Uterus (tissue), 3 donors: ENCODE measurements at regions not wholly inside any gene's neighbourhood (a gene's known extent, or its start where the extent isn't known, plus 50 kb on each side); places are given as distances from the start of the nearest gene placed in this dataset.

Source experiments
- DNase-seq, 2 donors: peaks; one replicate each; pipeline ENCODE4 v3.0.0-alpha.2; 2019 to 2020
- H3K27ac ChIP-seq, 2 donors: fragments of 200-600 bp; sonication (generic); 1 replicate in 1 of 2; 2 replicates in 1 of 2; pipeline ENCODE4 v1.5.1; 2016 to 2018
- H3K27me3 ChIP-seq, 2 donors: fragments of 200-600 bp; sonication (generic); one replicate each; pipeline ENCODE4 v1.5.1; 2018 to 2019; ENCODE audit warnings: control low read depth in 1 of 2
- H3K36me3 ChIP-seq, 2 donors: fragments of 200-600 bp; sonication (generic); one replicate each; pipeline ENCODE4 v1.5.1; 2019; ENCODE audit warnings: control low read depth in 1 of 2
- H3K4me1 ChIP-seq, 2 donors: fragments of 200-600 bp; sonication (generic); one replicate each; pipeline ENCODE4 v1.5.1; 2018 to 2019; ENCODE audit warnings: control low read depth in 1 of 2
- H3K4me3 ChIP-seq, 2 donors: fragments of 200-600 bp; sonication (generic); 1 replicate in 1 of 2; 2 replicates in 1 of 2; pipeline ENCODE4 v1.5.1; 2018 to 2019; ENCODE audit warnings: mild to moderate bottlenecking in 1 of 2
- H3K9me3 ChIP-seq, 2 donors: fragments of 200-600 bp; sonication (generic); one replicate each; pipeline ENCODE4 v1.5.1; 2019; ENCODE audit warnings: control low read depth in 1 of 2
- POLR2A ChIP-seq, 2 donors: fragments of 450-650 bp; IDR thresholded peaks; one replicate each; pipeline ENCODE4 v1.6.1; 2016; ENCODE audit warnings: antibody characterized with exemption in 2 of 2, mild to moderate bottlenecking in 1 of 2, moderate library complexity in 1 of 2
- intact Hi-C: fragments of 100-400 bp; cut with DNase I; formaldehyde crosslinking; loops from one replicate; pipeline ENCODE4 v1.15.1; 2023; ENCODE audit warnings: low total_unique reads
- TF ChIP-seq, protein P1 (sequence below), 4 experiments: fragments of 200-600 bp in 2 of 4; fragments of 450-650 bp in 2 of 4; sonication (generic) in 2 of 4; IDR thresholded peaks; one replicate each; pipeline ENCODE4 v1.5.1; 2016 to 2019; ENCODE audit warnings: antibody characterized with exemption in 4 of 4, mild to moderate bottlenecking in 2 of 4, moderate library complexity in 1 of 4
- donor health status: DM: yes; HTN: yes; CAD: no.

- no peak for TF ChIP-seq POLR2A (IDR thresholded peaks at IDR 0.05)
- TF ChIP-seq, protein P1, sequence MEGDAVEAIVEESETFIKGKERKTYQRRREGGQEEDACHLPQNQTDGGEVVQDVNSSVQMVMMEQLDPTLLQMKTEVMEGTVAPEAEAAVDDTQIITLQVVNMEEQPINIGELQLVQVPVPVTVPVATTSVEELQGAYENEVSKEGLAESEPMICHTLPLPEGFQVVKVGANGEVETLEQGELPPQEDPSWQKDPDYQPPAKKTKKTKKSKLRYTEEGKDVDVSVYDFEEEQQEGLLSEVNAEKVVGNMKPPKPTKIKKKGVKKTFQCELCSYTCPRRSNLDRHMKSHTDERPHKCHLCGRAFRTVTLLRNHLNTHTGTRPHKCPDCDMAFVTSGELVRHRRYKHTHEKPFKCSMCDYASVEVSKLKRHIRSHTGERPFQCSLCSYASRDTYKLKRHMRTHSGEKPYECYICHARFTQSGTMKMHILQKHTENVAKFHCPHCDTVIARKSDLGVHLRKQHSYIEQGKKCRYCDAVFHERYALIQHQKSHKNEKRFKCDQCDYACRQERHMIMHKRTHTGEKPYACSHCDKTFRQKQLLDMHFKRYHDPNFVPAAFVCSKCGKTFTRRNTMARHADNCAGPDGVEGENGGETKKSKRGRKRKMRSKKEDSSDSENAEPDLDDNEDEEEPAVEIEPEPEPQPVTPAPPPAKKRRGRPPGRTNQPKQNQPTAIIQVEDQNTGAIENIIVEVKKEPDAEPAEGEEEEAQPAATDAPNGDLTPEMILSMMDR (IDR thresholded peaks at IDR 0.05) = no peak
- no peaks in the 10 kb centered on the region for H3K4me1 ChIP-seq
- intact Hi-C loops = no loop called here
Observed at GRCh38 chr3:168823466-168823865, 727.7 kb upstream of the GOLIM4 start.

GRCh38 chr3:168820810-168821415 is 725.2 kb upstream of the GOLIM4 start:
- H3K9me3 ChIP-seq = no peaks in the 10 kb centered on the region
- no peaks in the 10 kb centered on the region for H3K27me3 ChIP-seq
- no peak overlapping the region for H3K27ac ChIP-seq
- no peaks in the 10 kb centered on the region for H3K36me3 ChIP-seq
- no peak overlapping the region for H3K4me3 ChIP-seq
- TF ChIP-seq POLR2A (IDR thresholded peaks at IDR 0.05) = no peak
- TF ChIP-seq, protein P1 (IDR thresholded peaks at IDR 0.05) = no peak
- H3K4me1 ChIP-seq = no peaks in the 10 kb centered on the region
- intact Hi-C loops = no loop called here
- DNase-seq = no peak

More at GRCh38 chr3:168823466-168823865, 727.7 kb upstream of the GOLIM4 start:
- no peak for DNase-seq
- H3K9me3 ChIP-seq = no peaks in the 10 kb centered on the region
- H3K4me3 ChIP-seq = no peak overlapping the region
- no peak overlapping the region for H3K27ac ChIP-seq
- H3K27me3 ChIP-seq = no peaks in the 10 kb centered on the region
- H3K36me3 ChIP-seq = no peaks in the 10 kb centered on the region

DNA sequence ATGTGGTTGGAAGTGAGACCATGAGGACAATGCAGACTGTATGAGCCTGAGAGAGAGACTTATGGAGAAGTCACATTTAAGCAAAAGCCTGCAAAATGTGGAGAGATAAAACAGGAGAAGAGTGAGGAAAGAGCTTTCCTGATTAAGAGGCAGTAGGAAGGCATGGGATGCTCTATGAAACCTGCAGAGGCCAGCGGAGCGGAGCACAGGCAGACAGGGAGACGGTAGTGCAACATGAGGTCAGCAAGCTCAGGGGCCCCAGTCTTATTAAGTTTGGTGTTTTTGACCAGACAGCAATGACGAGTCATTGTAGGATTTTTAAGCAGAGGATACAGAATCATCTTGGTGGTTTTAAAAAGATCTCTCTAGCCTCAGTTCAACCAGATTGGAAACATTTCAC is 721.5 kb upstream of the GOLIM4 start:
- intact Hi-C loops = no loop called here
- TF ChIP-seq POLR2A (IDR thresholded peaks at IDR 0.05) = no peak
- TF ChIP-seq, protein P1 (IDR thresholded peaks at IDR 0.05) = no peak

GRCh38 chr3:168815946-168816345 is 720.2 kb upstream of the GOLIM4 start:
- no peaks in the 10 kb centered on the region for H3K4me1 ChIP-seq
- no peak overlapping the region for H3K27ac ChIP-seq
- no peaks in the 10 kb centered on the region for H3K36me3 ChIP-seq
- no peaks in the 10 kb centered on the region for H3K27me3 ChIP-seq
- no peak for TF ChIP-seq POLR2A (IDR thresholded peaks at IDR 0.05)
- TF ChIP-seq, protein P1 (IDR thresholded peaks at IDR 0.05) = no peak
- H3K9me3 ChIP-seq = no peaks in the 10 kb centered on the region
- intact Hi-C loops = no loop called here
- DNase-seq = no peak
- no peak overlapping the region for H3K4me3 ChIP-seq

More for the DNA sequence above, 721.5 kb upstream of the GOLIM4 start:
- Histone ChIP-seq H3K9me3 (no peaks in the 10 kb centered on the region), H3K27ac (no peak overlapping the region), H3K4me1 (no peaks in the 10 kb centered on the region), H3K36me3 (no peaks in the 10 kb centered on the region), H3K4me3 (no peak overlapping the region), H3K27me3 (no peaks in the 10 kb centered on the region)
- DNase-seq = no peak

- H3K9me3 ChIP-seq = no peaks in the 10 kb centered on the region
- TF ChIP-seq POLR2A (IDR thresholded peaks at IDR 0.05) = no peak
- TF ChIP-seq, protein P1 (IDR thresholded peaks at IDR 0.05) = no peak
- no peak overlapping the region for H3K4me3 ChIP-seq
- intact Hi-C loops = no loop called here
- H3K27me3 ChIP-seq = no peaks in the 10 kb centered on the region
- H3K4me1 ChIP-seq = no peaks in the 10 kb centered on the region
- no peak for DNase-seq
- no peaks in the 10 kb centered on the region for H3K36me3 ChIP-seq
- H3K27ac ChIP-seq = no peak overlapping the region
Observed at GRCh38 chr3:168813225-168813802, 717.6 kb upstream of the GOLIM4 start.
